Skin epidermis (tissue), 12 donors: ENCODE measurements at regions not wholly inside any gene's neighbourhood (a gene's known extent, or its start where the extent isn't known, plus 50 kb on each side); places are given as distances from the start of the nearest gene placed in this dataset.
A peak's percentile ranks its signal among the peaks of the same experiment; 100 is the strongest.

Experiments used
- H3K27ac ChIP-seq, 21 experiments: fragments of 200-600 bp; sonication (generic) in 11 of 21; one replicate each; pipeline ENCODE4 v1.5.0; 2020; ENCODE audit warnings: mild to moderate bottlenecking in 3 of 21, inconsistent platforms in 2 of 21, moderate library complexity in 2 of 21
- H3K4me3 ChIP-seq, 7 experiments: fragments of 200-600 bp; sonication (generic) in 2 of 7; one replicate each; pipeline ENCODE4 v1.5.0; 2020; ENCODE audit warnings: inconsistent platforms in 2 of 7, mild to moderate bottlenecking in 2 of 7, moderate library complexity in 1 of 7

GRCh38 chr6:22907085-22907484 lies 337.7 kb downstream of the HDGFL1 start:
- Histone ChIP-seq H3K27ac (no peak overlapping the region), H3K4me3 (no peak overlapping the region)

- H3K27ac ChIP-seq: no peak overlapping the region
- no peak overlapping the region for H3K4me3 ChIP-seq
Measured at GRCh38 chr6:22910370-22910769, 341.0 kb downstream of the HDGFL1 start.

GRCh38 chr6:22913612-22914011 lies 344.2 kb downstream of the HDGFL1 start:
- H3K27ac ChIP-seq: no peak overlapping the region
- no peak overlapping the region for H3K4me3 ChIP-seq

GRCh38 chr6:22917344-22917743 lies 348.0 kb downstream of the HDGFL1 start:
- Histone ChIP-seq H3K27ac (no peak overlapping the region), H3K4me3 (no peak overlapping the region)

- Histone ChIP-seq H3K27ac (no peak overlapping the region), H3K4me3 (no peak overlapping the region)
Measured at GRCh38 chr6:22921828-22922227, 352.5 kb downstream of the HDGFL1 start.

GRCh38 chr6:22925304-22925835 lies 356.0 kb downstream of the HDGFL1 start:
- no peak overlapping the region for H3K4me3 ChIP-seq
- no peak overlapping the region for H3K27ac ChIP-seq

- Histone ChIP-seq H3K4me3 (no peak overlapping the region), H3K27ac (peak overlapping the region in 1 of 21 experiments; percentile 11)
Measured at GRCh38 chr6:22925920-22926789, 356.8 kb downstream of the HDGFL1 start.

- Histone ChIP-seq H3K27ac (no peak overlapping the region), H3K4me3 (no peak overlapping the region)
Measured at GRCh38 chr6:22926790-22927354, 357.5 kb downstream of the HDGFL1 start.

- H3K27ac ChIP-seq: peak overlapping the region in 1 of 21 experiments; percentile 39
Measured at GRCh38 chr6:22928775-22929174, 359.4 kb downstream of the HDGFL1 start.

GRCh38 chr6:22929311-22929985 lies 360.1 kb downstream of the HDGFL1 start:
- Histone ChIP-seq H3K27ac (peak overlapping the region in 1 of 21 experiments; percentile 39), H3K4me3 (no peak overlapping the region)

More at GRCh38 chr6:22928775-22929174, 359.4 kb downstream of the HDGFL1 start:
- no peak overlapping the region for H3K4me3 ChIP-seq

GRCh38 chr6:22940581-22941290 lies 371.4 kb downstream of the HDGFL1 start:
- H3K4me3 ChIP-seq: no peak overlapping the region
- no peak overlapping the region for H3K27ac ChIP-seq

- Histone ChIP-seq H3K4me3 (no peak overlapping the region), H3K27ac (no peak overlapping the region)
Measured at GRCh38 chr6:22942403-22942802, 373.0 kb downstream of the HDGFL1 start.

GRCh38 chr6:22943327-22943726 lies 374.0 kb downstream of the HDGFL1 start:
- H3K4me3 ChIP-seq: no peak overlapping the region
- H3K27ac ChIP-seq: no peak overlapping the region

- Histone ChIP-seq H3K4me3 (no peak overlapping the region), H3K27ac (no peak overlapping the region)
Measured at GRCh38 chr6:22949967-22950366, 380.6 kb downstream of the HDGFL1 start.

GRCh38 chr6:22952097-22952496 lies 382.7 kb downstream of the HDGFL1 start:
- H3K4me3 ChIP-seq: no peak overlapping the region
- H3K27ac ChIP-seq: peak overlapping the region in 1 of 21 experiments; percentile 22

GRCh38 chr6:22954749-22955385 lies 385.5 kb downstream of the HDGFL1 start:
- Histone ChIP-seq H3K27ac (peak overlapping the region in 1 of 21 experiments; percentile 8), H3K4me3 (peak overlapping the region in 1 of 7 experiments; percentile 11)

GRCh38 chr6:22956029-22956681 lies 386.8 kb downstream of the HDGFL1 start:
- Histone ChIP-seq H3K4me3 (no peak overlapping the region), H3K27ac (no peak overlapping the region)

- H3K27ac ChIP-seq: no peak overlapping the region
Measured at GRCh38 chr6:22958677-22959076, 389.3 kb downstream of the HDGFL1 start.

GRCh38 chr6:22959571-22959970 lies 390.2 kb downstream of the HDGFL1 start:
- no peak overlapping the region for H3K4me3 ChIP-seq
- no peak overlapping the region for H3K27ac ChIP-seq

More at GRCh38 chr6:22958677-22959076, 389.3 kb downstream of the HDGFL1 start:
- H3K4me3 ChIP-seq: no peak overlapping the region
